Stomach (tissue), 8 donors: ENCODE measurements at regions not wholly inside any gene's neighbourhood (a gene's known extent, or its start where the extent isn't known, plus 50 kb on each side); places are given as distances from the start of the nearest gene placed in this dataset.
A peak's percentile ranks its signal among the peaks of the same experiment; 100 is the strongest.

ENCODE experiments used
- DNase-seq, 2 donors: peaks; one replicate each; pipeline versions ENCODE4 v3.0.0 to v3.0.0-alpha.2; 2013 to 2019
- H3K27ac ChIP-seq, 5 donors: fragments of 200-600 bp in 4 of 5; sonication (generic) in 4 of 5; one replicate each; pipeline ENCODE4 v1.5.1; 2013 to 2019; ENCODE audit warnings: mild to moderate bottlenecking in 1 of 5, moderate library complexity in 1 of 5
- H3K27me3 ChIP-seq, 3 donors: fragments of 200-600 bp; sonication (generic); one replicate each; pipeline ENCODE4 v1.5.1; 2017 to 2019; ENCODE audit warnings: mixed run types in 1 of 3
- H3K36me3 ChIP-seq, 4 donors: fragments of 200-600 bp; sonication (generic); 1 replicate in 3 of 4; 2 replicates in 1 of 4; pipeline ENCODE4 v1.5.1; 2016 to 2019
- H3K4me1 ChIP-seq, 4 donors: fragments of 200-600 bp; sonication (generic); one replicate each; pipeline ENCODE4 v1.5.1; 2016 to 2019
- H3K4me3 ChIP-seq, 4 donors: fragments of 200-600 bp; sonication (generic) in 3 of 4; one replicate each; pipeline ENCODE4 v1.5.1; 2016 to 2019; ENCODE audit warnings: mild to moderate bottlenecking in 1 of 4
- H3K9me3 ChIP-seq, 4 donors: fragments of 200-600 bp; sonication (generic); one replicate each; pipeline ENCODE4 v1.5.1; 2016 to 2019
- CTCF ChIP-seq, 7 experiments: fragments of 450-650 bp in 4 of 7; fragments of 200-600 bp in 3 of 7; sonication (generic) in 3 of 7; IDR thresholded peaks; one replicate each; pipeline ENCODE4 v1.5.1; 2016 to 2019; ENCODE audit warnings: antibody characterized with exemption in 7 of 7, control low read depth in 2 of 7, mild to moderate bottlenecking in 1 of 7
- EP300 ChIP-seq: sonication (generic); formaldehyde crosslinking; IDR thresholded peaks from one replicate; pipeline ENCODE4 v1.6.1; 2017; ENCODE audit warnings: antibody characterized with exemption
- POLR2A ChIP-seq, 4 donors: fragments of 450-650 bp; IDR thresholded peaks; one replicate each; pipeline ENCODE4 v1.6.1; 2016; ENCODE audit warnings: antibody characterized with exemption in 4 of 4, control low read depth in 2 of 4, mild to moderate bottlenecking in 1 of 4, moderate library complexity in 1 of 4
- POLR2AphosphoS5 ChIP-seq, 3 donors: sonication (generic); formaldehyde crosslinking; IDR thresholded peaks; one replicate each; pipeline ENCODE4 v1.6.1; 2016; ENCODE audit warnings: antibody characterized with exemption in 3 of 3
- WGBS, 5 donors: extraction: QIAGEN DNeasy Blood & Tissue Kit in 3 of 5; methylation state at CpG; one replicate each; pipeline versions ENCODE4 v1.1.5 to v1.1.7; 2013 to 2018; 5-methylcytosine and 5-hydroxymethylcytosine counted together
- intact Hi-C: fragments of 100-400 bp; cut with DNase I; formaldehyde crosslinking; loops from one replicate; pipeline ENCODE4 v1.15.1; 2023; ENCODE audit warnings: low total_unique reads
- donor health status: healthy with polysubstance abuse.
- donor health status: Bipolar disorder and iron deficiency.
- donor health status: healthy.

GRCh38 chr10:29715296-29715695 is 80.5 kb upstream of the SVIL start:
- no peak for DNase-seq
- no peak for TF ChIP-seq CTCF (IDR thresholded peaks at IDR 0.05)
- no peak for TF ChIP-seq POLR2AphosphoS5 (IDR thresholded peaks at IDR 0.05)
- TF ChIP-seq EP300 = no peak
- no peak for TF ChIP-seq POLR2A (IDR thresholded peaks at IDR 0.05)
- Histone ChIP-seq H3K9me3 (peaks cover 0 to 7% (median 4%) of the 10 kb centered on the region in 4 donors), H3K4me3 (no peak overlapping the region), H3K36me3 (peaks cover 0 to 7% (median 0%) of the 10 kb centered on the region in 4 donors), H3K27ac (no peak overlapping the region), H3K4me1 (peaks cover 0 to 24% (median 9%) of the 10 kb centered on the region in 4 donors), H3K27me3 (no peaks in the 10 kb centered on the region)
- intact Hi-C loops = no loop called here
- WGBS, 5 donors = 86 to 97% (median 91%) methylated on average over 2 of the region's 2 CpGs

- TF ChIP-seq EP300 (no peak), POLR2A (IDR thresholded peaks at IDR 0.05) (no peak), POLR2AphosphoS5 (IDR thresholded peaks at IDR 0.05) (no peak), CTCF (IDR thresholded peaks at IDR 0.05) (no peak)
- no peak overlapping the region for H3K4me3 ChIP-seq
- H3K9me3 ChIP-seq = no peaks in the 10 kb centered on the region
- peak overlapping the region in 2 of 5 donors; percentile 1 to 4 for H3K27ac ChIP-seq
- H3K36me3 ChIP-seq = peaks cover 0 to 12% (median 0%) of the 10 kb centered on the region in 4 donors
- peaks cover 0 to 30% (median 9%) of the 10 kb centered on the region in 4 donors for H3K4me1 ChIP-seq
- no peak for DNase-seq
- intact Hi-C loops = no loop called here
- 83 to 92% (median 90%) methylated on average over 9 of the region's 9 CpGs for WGBS, 5 donors
- H3K27me3 ChIP-seq = no peaks in the 10 kb centered on the region
Measured at GRCh38 chr10:29714096-29714874, 79.5 kb upstream of the SVIL start.

- intact Hi-C loops = no loop called here
- H3K9me3 ChIP-seq = no peaks in the 10 kb centered on the region
Measured at GRCh38 chr10:29713450-29713849, 78.7 kb upstream of the SVIL start.

GRCh38 chr10:29712108-29712507 is 77.3 kb upstream of the SVIL start:
- intact Hi-C loops = no loop called here

More at GRCh38 chr10:29713450-29713849, 78.7 kb upstream of the SVIL start:
- TF ChIP-seq CTCF (IDR thresholded peaks at IDR 0.05) = no peak
- TF ChIP-seq POLR2A (IDR thresholded peaks at IDR 0.05) = no peak
- TF ChIP-seq EP300 = no peak
- TF ChIP-seq POLR2AphosphoS5 (IDR thresholded peaks at IDR 0.05) = no peak
- Histone ChIP-seq H3K4me3 (no peak overlapping the region), H3K27ac (peak overlapping the region in 1 of 5 donors; percentile 1), H3K4me1 (peaks cover 0 to 31% (median 9%) of the 10 kb centered on the region in 4 donors), H3K36me3 (peaks cover 0 to 15% (median 0%) of the 10 kb centered on the region in 4 donors), H3K27me3 (no peaks in the 10 kb centered on the region)
- DNase-seq = no peak
- 65 to 84% (median 76%) methylated on average over 2 of the region's 2 CpGs for WGBS, 5 donors

More at GRCh38 chr10:29712108-29712507, 77.3 kb upstream of the SVIL start:
- 52 to 73% (median 71%) methylated on average over 7 of the region's 7 CpGs for WGBS, 5 donors
- peaks cover 0 to 31% (median 9%) of the 10 kb centered on the region in 4 donors for H3K4me1 ChIP-seq
- peaks cover 0 to 15% (median 0%) of the 10 kb centered on the region in 4 donors for H3K36me3 ChIP-seq
- no peaks in the 10 kb centered on the region for H3K9me3 ChIP-seq
- H3K27ac ChIP-seq = no peak overlapping the region
- TF ChIP-seq CTCF (IDR thresholded peaks at IDR 0.05) (no peak), POLR2A (IDR thresholded peaks at IDR 0.05) (no peak), EP300 (no peak), POLR2AphosphoS5 (IDR thresholded peaks at IDR 0.05) (no peak)
- no peak overlapping the region for H3K4me3 ChIP-seq
- no peaks in the 10 kb centered on the region for H3K27me3 ChIP-seq
- peak in 1 of 2 donors; percentile 32 for DNase-seq
